Memory B cell (primary cell): ENCODE measurements at regions not wholly inside any gene's neighbourhood (a gene's known extent, or its start where the extent isn't known, plus 50 kb on each side); places are given as distances from the start of the nearest gene placed in this dataset.
"Not testable (repeated sequence)": the region's sequence is repeated elsewhere in the genome, so short reads cannot be mapped to it uniquely, and the experiment has no call there.

Experiments
- ATAC-seq: fragments of 150-1000 bp; cut with Tn5 transposase; 2 replicates; pipeline ENCODE4 v1.10.0; 2021; ENCODE audit warnings: low read depth, mild to moderate bottlenecking, moderate library complexity
- DNase-seq, 2 donors: peaks; one replicate each; pipeline ENCODE4 v3.0.0; 2022; ENCODE audit warnings: low spot score in 2 of 2
- H3K27ac Mint-ChIP-seq: one replicate; pipeline ENCODE4 v1.8.0; 2022; ENCODE audit warnings: mild to moderate bottlenecking, moderate library complexity, mixed read lengths
- H3K27me3 Mint-ChIP-seq: one replicate; pipeline ENCODE4 v1.8.0; 2022; ENCODE audit warnings: mixed read lengths
- H3K36me3 Mint-ChIP-seq: one replicate; pipeline ENCODE4 v1.8.0; 2022; ENCODE audit warnings: mild to moderate bottlenecking, mixed read lengths
- H3K4me1 Mint-ChIP-seq: one replicate; pipeline ENCODE4 v1.8.0; 2022; ENCODE audit warnings: mixed read lengths
- H3K4me3 Mint-ChIP-seq: one replicate; pipeline ENCODE4 v1.8.0; 2022; ENCODE audit warnings: mild to moderate bottlenecking, moderate library complexity, mixed read lengths
- H3K9me3 Mint-ChIP-seq: one replicate; pipeline ENCODE4 v1.8.0; 2022; ENCODE audit warnings: mixed read lengths

DNA sequence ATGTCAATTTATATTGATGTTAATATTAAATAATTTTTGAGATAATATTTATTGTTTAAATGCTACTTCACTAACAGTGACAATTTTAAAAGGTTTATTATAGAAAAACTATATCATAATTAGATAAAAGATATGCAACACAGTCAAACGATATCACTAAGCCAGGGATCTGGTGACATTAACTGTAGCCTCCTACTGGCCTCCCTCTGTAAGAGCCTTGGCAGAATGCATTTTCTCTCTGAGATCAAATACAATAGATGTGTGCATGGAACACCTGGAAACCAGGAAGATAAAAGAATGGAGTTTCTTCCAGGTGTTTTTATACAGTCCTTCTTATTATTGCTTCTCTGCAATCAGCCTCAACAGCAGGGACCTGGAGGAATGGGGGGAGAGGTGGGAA, 1762.1 kb downstream of the BRINP3 start:
- Mint-ChIP-seq H3K27me3 (no peaks in the 10 kb centered on the region), H3K4me1 (no peaks in the 10 kb centered on the region), H3K36me3 (no peaks in the 10 kb centered on the region), H3K9me3 (peaks cover 5% of the 10 kb centered on the region), H3K4me3 (no peak overlapping the region), H3K27ac (no peak overlapping the region)
- DNase-seq (no peak), ATAC-seq (no peak)

DNA sequence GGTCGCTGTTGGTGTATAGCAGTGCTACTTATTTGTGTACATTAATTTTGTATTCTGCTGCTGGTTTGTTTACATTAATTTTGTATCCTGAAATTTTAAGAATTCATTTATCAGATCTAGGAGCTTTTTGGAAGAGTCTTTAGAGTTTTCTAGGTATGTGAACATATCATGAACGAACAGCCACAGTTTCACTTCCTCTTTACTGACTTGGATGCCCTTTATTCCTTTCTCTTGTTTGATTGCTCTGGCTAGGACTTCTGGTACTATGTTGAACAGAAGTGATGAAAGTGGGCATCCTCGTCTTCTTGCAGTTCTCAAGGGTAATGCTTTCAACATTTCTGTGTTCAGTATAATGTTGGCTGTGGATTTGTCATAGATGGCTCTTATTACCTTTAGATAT, 1757.9 kb downstream of the BRINP3 start:
- Mint-ChIP-seq H3K36me3 (no peaks in the 10 kb centered on the region), H3K4me3 (no peak overlapping the region), H3K9me3 (peaks cover 5% of the 10 kb centered on the region), H3K4me1 (no peaks in the 10 kb centered on the region), H3K27me3 (no peaks in the 10 kb centered on the region), H3K27ac (no peak overlapping the region)
- no peak for ATAC-seq
- no peak for DNase-seq

DNA sequence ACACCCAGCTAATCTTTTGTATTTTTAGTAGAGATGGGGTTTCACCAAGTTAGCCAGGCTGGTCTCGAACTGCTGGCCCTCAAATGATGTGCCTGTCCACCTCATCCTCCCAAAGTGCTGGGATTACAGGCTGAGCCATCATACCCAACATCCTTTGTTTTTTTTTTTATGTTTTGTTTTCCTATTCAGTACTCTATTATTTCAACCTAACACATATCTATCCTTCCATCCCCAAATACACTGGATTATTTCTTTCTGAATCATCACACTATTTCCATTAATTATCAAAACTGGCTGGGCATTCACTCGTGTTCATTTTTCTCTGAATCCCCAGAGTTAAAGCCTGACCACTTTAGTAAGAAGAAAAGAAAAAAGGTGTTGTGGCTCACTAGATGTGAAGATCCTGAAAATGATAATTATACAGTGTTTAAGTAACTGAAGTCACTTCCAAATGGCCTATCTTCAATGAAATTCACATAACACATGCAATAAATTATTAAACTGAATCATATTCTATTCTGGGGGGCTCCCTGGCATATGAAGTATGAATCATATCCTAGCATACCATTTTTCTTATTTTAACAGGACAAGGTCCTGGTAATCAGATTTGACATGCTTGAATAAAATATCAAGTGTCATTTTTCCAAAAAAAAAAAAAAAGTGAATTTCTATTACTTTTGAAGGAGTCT, 1754.2 kb downstream of the BRINP3 start:
- H3K4me1 Mint-ChIP-seq, result no peaks in the 10 kb centered on the region
- no peaks in the 10 kb centered on the region for H3K27me3 Mint-ChIP-seq
- ATAC-seq (no peak), DNase-seq (no peak)
- H3K36me3 Mint-ChIP-seq, result no peaks in the 10 kb centered on the region
- H3K4me3 Mint-ChIP-seq, result no peak overlapping the region
- no peak overlapping the region for H3K27ac Mint-ChIP-seq
- H3K9me3 Mint-ChIP-seq, result peaks cover 2% of the 10 kb centered on the region

DNA sequence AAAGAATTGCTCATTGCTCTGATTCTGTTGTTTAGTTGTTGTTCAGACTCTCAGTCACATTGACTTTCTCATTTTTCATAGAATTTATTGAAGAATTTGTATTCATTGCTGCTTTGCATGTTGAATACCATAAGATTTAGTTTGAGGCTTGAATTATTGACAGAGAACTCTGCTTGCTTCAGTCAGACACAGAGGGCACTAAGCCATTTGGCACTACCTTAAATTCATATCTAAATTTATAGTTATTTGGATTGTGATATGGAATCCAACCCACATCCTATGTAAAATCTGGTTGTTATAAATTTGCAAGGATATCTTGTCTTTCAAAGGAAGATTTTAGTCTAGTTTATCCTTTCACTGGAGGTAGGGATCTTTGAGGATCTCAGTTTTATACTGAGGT, 1748.6 kb downstream of the BRINP3 start:
- Mint-ChIP-seq H3K36me3 (no peaks in the 10 kb centered on the region), H3K27ac (no peak overlapping the region), H3K9me3 (peaks cover 9% of the 10 kb centered on the region), H3K4me3 (no peak overlapping the region), H3K4me1 (no peaks in the 10 kb centered on the region), H3K27me3 (no peaks in the 10 kb centered on the region)
- no peak for ATAC-seq
- DNase-seq, result no peak

DNA sequence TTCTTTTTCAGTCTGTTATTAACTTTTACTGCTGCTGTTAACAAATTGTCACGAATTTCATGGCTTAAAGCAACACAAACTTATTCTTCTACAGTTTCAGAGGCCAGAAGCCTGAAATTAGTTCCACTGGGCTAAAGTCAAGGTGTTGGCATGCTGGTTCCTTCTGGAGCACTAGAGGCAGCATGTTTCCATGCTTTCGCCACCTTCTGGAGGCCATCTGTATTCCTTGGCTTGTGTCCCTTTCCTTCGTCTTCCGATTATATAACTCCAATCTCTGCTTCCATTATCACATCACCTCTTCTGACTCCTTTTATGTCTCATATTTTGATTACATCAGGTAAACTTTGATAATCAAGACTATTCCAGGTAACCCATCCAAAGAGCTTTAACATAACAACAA, 1742.1 kb downstream of the BRINP3 start:
- Mint-ChIP-seq H3K27ac (no peak overlapping the region), H3K27me3 (no peaks in the 10 kb centered on the region), H3K4me3 (no peak overlapping the region), H3K4me1 (no peaks in the 10 kb centered on the region), H3K9me3 (peaks cover 9% of the 10 kb centered on the region), H3K36me3 (no peaks in the 10 kb centered on the region)
- ATAC-seq (no peak), DNase-seq (no peak)

DNA sequence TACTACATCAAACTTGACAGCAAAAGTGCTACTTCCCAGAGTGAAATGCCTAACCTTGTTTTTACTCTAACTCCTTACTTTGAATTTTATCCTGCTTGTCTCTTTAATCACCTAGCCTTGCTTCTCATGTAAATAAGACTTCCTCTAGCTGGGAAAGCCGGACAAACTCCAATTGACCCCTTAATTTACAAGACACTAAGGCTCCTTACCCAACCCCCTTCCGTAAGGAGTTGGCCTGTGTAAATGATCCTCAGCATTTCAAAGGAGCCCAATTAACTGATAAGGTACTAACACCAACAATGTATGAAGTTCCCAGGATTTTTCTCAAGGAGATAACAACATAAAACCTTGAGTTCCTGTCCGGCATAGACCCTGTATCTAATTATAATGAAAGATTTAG, 1728.4 kb downstream of the BRINP3 start:
- not testable (repeated sequence) for H3K9me3 Mint-ChIP-seq, DNase-seq, H3K27ac Mint-ChIP-seq, H3K4me3 Mint-ChIP-seq, H3K36me3 Mint-ChIP-seq, H3K27me3 Mint-ChIP-seq, H3K4me1 Mint-ChIP-seq, ATAC-seq

DNA sequence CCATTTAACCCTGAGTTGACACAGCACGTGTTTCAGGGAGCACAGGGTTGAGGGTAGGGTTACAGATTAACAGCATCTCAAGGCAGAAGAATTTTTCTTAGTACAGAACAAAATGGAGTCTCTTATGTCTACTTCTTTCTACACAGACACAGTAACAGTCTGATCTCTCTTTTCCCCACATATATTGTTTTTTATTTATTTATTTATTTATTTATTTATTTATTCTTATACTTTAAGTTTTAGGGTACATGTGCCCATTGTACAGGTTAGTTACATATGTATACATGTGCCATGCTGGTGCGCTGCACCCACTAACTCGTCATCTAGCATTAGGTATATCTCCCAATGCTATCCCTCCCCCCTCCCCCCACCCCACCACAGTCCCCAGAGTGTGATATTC, 1725.6 kb downstream of the BRINP3 start:
- not testable (repeated sequence) for H3K9me3 Mint-ChIP-seq, H3K4me1 Mint-ChIP-seq, H3K4me3 Mint-ChIP-seq, H3K27ac Mint-ChIP-seq, H3K27me3 Mint-ChIP-seq, ATAC-seq, H3K36me3 Mint-ChIP-seq, DNase-seq

DNA sequence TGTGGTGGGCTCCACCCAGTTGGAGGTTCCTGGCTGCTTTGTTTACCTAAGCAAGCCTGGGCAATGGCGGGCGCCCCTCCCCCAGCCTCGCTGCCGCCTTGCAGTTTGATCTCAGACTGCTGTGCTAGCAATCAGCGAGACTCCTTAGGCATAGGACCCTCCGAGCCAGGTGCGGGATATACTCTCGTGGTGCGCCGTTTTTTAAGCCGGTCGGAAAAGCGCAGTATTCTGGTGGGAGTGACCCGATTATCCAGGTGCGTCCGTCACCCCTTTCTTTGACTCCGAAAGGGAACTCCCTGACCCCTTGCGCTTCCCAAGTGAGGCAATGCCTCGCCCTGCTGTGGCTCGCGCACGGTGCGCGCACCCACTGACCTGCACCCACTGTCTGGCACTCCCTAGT, 1719.9 kb downstream of the BRINP3 start:
- not testable (repeated sequence) for H3K4me1 Mint-ChIP-seq, H3K4me3 Mint-ChIP-seq, ATAC-seq, DNase-seq, H3K27ac Mint-ChIP-seq, H3K9me3 Mint-ChIP-seq, H3K27me3 Mint-ChIP-seq, H3K36me3 Mint-ChIP-seq

DNA sequence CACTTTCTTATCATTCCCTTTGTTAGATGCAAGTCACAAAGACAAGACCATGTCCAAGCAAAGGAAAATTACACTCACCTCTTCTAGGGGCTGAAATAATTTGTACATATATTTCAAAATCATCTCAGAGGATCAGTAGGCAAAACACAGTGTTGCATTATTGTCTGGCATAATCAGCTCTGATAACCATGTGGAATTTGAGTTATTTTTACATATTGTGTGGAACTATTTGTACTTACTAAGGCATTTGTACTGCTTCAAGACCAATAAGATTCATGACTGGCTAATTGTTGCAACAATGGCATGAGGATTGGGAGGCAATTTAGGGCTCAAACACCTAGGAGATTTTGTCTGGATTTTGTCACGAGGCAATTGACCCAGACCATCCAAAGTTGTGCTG, 1716.4 kb downstream of the BRINP3 start:
- Mint-ChIP-seq H3K9me3 (peaks cover 2% of the 10 kb centered on the region), H3K27ac (no peak overlapping the region), H3K27me3 (no peaks in the 10 kb centered on the region), H3K4me3 (no peak overlapping the region), H3K36me3 (no peaks in the 10 kb centered on the region), H3K4me1 (no peaks in the 10 kb centered on the region)
- ATAC-seq (no peak), DNase-seq (no peak)

DNA sequence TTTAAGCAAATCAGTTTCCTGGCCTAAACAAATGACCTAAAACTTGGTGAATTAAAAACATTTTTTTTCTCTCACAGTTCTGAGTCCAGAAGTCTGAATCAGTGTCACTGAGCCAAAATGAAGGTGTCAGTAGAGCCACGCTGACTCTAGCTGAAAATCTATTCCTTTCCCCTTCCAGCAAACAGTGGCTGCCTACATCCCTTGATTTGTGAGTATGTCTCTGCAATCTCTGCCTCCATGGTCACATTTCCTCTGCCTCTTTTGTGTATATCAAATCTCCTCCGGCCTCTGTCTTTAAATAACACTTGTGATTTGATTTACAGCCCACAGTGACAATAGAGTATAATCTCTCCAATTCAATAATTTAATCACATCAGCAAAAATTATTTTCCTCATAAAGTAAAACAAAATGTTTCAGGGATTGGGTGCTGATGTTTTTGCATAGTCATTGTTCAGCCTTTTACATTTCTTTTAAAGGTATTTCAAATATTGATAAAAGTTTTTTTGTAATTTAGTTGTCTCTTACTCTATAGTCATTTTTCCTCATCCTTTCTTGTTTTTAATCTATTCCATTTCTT, 1715.4 kb downstream of the BRINP3 start:
- Mint-ChIP-seq H3K4me3 (no peak overlapping the region), H3K27ac (no peak overlapping the region), H3K27me3 (no peaks in the 10 kb centered on the region), H3K36me3 (no peaks in the 10 kb centered on the region), H3K4me1 (no peaks in the 10 kb centered on the region), H3K9me3 (peaks cover 2% of the 10 kb centered on the region)
- DNase-seq (no peak), ATAC-seq (no peak)

DNA sequence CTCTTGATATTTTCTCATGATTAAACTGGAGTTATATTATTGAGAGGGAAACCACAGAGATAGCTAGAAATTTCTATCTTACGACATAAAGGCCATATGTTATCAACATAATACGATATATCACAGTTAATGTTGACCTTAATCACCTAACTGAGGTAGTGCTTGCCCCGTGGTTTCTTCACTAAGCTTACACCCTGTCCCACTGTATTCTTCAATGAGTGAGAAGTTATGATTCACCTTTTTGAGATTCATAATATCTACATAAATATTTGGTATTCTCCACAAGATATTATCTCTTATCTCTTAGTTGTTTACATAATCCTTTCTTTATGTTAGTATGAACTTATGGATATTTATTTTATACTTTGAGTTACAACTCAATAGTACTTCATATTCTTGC, 1714.1 kb downstream of the BRINP3 start:
- Mint-ChIP-seq H3K4me1 (no peaks in the 10 kb centered on the region), H3K27me3 (no peaks in the 10 kb centered on the region), H3K4me3 (no peak overlapping the region), H3K9me3 (peaks cover 2% of the 10 kb centered on the region), H3K27ac (no peak overlapping the region), H3K36me3 (no peaks in the 10 kb centered on the region)
- ATAC-seq (no peak), DNase-seq (no peak)

DNA sequence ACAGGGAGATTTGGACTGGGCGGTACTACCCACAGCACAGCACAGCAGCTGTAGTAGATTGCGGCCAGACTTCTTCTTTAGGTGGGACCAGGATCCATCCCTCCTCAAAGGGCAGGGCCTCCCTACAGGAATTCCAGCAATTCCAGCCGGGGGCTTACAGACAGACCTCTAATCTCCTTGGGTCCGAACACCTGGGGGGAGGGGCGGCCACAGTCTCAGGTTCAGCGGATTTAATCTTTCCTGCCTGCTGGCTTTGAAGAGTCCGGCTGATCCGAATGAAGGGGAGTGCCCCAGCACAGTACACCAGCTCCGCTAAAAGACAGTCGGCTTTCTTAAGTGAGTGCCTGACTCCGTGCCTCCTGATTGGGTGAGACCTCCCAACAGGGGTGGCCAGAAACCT, 1708.5 kb downstream of the BRINP3 start:
- ATAC-seq, result no peak
- Mint-ChIP-seq H3K9me3 (peaks cover 6% of the 10 kb centered on the region), H3K36me3 (no peaks in the 10 kb centered on the region)

DNA sequence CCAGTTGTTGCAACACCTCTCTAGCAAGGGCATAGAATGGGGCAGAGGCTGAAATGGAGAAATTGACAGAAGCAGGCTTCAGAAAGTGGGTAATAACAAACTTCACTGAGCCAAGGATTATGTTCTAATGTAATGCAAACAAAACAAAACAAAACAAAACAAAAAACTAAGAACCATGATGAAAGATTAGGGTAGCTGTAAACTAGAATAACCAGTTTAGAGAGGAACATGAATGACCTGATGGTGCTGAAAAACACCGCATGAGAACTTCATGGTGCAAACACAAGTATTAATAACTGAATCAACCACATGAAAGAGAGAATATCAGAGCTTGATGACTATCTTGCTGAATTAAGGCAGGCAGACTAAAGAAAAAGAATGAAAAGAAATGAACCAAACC, 1707.7 kb downstream of the BRINP3 start:
- ATAC-seq (no peak), DNase-seq (no peak)
- H3K36me3 Mint-ChIP-seq, result no peaks in the 10 kb centered on the region
- H3K4me3 Mint-ChIP-seq, result no peak overlapping the region
- H3K9me3 Mint-ChIP-seq, result peaks cover 6% of the 10 kb centered on the region
- H3K27me3 Mint-ChIP-seq, result no peaks in the 10 kb centered on the region
- H3K27ac Mint-ChIP-seq, result no peak overlapping the region
- H3K4me1 Mint-ChIP-seq, result no peaks in the 10 kb centered on the region

More for the DNA sequence above, 1708.5 kb downstream of the BRINP3 start:
- no peaks in the 10 kb centered on the region for H3K4me1 Mint-ChIP-seq
- H3K27ac Mint-ChIP-seq, result no peak overlapping the region
- no peaks in the 10 kb centered on the region for H3K27me3 Mint-ChIP-seq
- no peak overlapping the region for H3K4me3 Mint-ChIP-seq
- DNase-seq, result no peak

DNA sequence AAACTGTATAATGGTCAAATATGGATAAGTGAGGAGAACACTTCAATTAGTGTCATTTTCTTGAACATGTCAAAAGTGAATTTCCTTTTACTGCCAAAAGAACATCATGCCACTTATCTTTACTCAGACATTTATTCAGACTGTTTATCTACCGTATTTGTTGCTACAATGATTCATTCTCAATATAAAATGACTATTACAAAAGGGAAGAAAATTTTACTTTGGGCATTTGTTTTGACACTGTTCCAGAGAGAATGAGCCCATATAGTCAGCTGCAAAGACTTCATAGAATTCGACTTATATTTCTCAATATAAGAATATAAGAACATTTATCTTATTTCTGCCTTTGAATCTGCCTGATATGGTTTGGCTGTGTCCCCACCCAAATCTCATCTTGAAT, 1699.1 kb downstream of the BRINP3 start:
- Mint-ChIP-seq H3K36me3 (no peaks in the 10 kb centered on the region), H3K9me3 (peaks cover 4% of the 10 kb centered on the region), H3K27ac (no peak overlapping the region), H3K27me3 (no peaks in the 10 kb centered on the region), H3K4me3 (no peak overlapping the region), H3K4me1 (no peaks in the 10 kb centered on the region)
- DNase-seq (no peak), ATAC-seq (no peak)

DNA sequence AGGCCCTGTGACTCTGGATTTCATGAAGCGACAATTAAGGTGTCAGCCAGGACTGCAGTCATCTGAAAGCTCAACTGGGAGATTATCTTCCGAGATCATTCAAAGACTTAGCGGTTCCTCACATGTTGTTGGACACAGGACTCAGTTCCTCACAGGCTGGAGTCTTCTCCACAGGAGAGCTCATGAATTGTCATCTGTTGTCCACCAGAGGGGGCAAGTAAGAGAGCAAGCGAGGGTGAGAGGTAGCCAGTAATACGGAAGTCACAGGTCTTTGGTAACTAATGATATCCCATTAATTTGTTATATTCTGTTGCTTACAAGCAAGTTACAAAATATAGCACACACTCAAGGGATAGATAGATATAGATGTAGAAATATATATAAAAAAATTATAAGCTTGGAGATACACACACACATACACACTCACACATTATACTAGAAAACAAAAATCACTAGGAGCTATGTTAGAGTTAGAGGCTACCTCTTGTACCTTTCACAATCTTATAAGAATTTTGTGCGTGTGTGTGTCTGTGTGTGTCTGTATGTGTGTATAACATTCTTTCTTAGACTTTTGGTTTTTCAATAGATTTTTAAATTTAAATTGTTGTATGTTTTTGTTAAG, 1695.3 kb downstream of the BRINP3 start:
- ATAC-seq (no peak), DNase-seq (no peak)
- no peaks in the 10 kb centered on the region for H3K9me3 Mint-ChIP-seq

More for the DNA sequence above, 1695.3 kb downstream of the BRINP3 start:
- Mint-ChIP-seq H3K27me3 (no peaks in the 10 kb centered on the region), H3K4me1 (no peaks in the 10 kb centered on the region), H3K27ac (no peak overlapping the region), H3K36me3 (no peaks in the 10 kb centered on the region), H3K4me3 (no peak overlapping the region)
